Muscle of arm (tissue), 1 donor: ENCODE measurements at regions not wholly inside any gene's neighbourhood (a gene's known extent, or its start where the extent isn't known, plus 50 kb on each side); places are given as distances from the start of the nearest gene placed in this dataset.

Experiments
- DNase-seq: peaks from one replicate; pipeline ENCODE4 v3.0.0-alpha.2; 2013

DNA sequence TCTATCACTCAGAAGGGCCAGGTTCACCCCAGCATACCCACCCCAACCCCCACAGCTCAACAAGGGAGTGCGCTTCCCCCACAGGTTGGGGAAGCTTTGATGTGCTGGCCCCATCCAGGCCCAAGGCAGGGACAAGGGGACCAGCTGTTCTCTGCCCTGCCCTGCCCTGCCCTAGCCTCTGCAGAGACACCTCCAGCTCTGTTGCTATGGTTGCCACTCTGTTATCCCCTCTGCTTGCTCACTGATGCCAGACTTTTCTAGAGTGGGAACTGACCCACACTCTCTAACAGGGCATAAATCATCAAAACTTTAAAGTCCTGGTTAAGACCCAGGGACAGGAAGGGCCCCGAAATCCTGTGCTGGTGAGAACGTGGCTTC lies 50.4 kb upstream of the ENPP7 start:
- no peak for DNase-seq

DNA sequence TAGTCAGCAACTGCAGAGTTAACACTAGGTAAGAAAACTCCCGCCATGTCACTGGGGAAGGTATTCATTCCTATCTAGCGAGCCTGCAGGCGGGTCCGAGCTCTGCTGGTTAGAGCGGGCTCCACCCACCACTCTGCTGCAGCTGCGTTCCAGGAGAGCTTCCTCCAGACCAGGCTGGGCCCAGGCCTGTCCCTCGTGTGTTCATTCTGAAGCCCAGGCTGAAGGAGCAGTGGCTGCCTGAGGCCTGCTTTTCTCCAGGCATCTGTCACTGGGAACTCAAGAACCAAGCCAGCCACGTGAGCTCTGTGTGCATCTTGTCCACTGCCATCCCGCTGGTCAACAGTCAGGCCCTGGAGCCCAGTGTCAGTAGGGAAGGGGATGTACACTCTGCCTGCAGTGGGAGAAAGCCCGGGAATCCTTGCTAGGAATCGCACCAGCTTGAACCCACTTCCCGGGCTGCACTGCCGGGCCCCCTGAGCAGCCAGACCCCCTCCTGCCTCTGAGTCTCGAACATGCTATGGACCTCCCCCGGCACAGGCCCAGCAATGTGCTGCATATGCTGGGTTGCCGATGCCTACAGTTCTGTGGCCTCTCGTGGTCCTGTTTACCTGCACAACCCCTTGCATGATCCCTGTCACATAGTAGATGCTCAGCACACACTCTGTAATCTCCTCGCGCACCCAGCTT lies 51.0 kb upstream of the ENPP7 start:
- DNase-seq: no peak

DNA sequence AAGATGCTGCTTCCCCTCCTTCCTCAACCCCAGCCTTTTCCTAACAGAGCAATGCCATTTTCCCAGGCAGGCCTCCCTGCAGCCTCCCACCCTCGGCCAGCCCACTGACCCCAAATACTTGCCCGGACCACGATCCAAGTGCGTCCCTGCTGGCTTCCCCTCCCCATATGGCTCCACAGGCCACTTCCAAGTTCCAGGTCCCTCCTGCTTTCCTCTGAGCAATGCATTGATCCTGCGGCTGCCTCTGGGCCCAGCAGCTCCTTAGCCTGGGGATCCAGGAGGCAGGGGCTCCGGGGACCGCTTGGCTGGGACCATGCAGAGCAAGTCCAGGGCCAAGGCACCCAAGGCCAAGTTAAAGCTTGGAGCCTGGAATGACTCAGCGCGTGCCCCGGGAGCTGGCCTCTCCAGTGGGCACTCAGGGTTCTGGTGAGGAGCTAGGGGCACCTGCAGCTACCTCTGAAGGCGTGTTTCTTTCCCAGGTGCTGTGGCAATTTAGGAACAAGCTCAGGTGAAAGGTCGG lies 51.9 kb upstream of the ENPP7 start:
- DNase-seq: no peak

DNA sequence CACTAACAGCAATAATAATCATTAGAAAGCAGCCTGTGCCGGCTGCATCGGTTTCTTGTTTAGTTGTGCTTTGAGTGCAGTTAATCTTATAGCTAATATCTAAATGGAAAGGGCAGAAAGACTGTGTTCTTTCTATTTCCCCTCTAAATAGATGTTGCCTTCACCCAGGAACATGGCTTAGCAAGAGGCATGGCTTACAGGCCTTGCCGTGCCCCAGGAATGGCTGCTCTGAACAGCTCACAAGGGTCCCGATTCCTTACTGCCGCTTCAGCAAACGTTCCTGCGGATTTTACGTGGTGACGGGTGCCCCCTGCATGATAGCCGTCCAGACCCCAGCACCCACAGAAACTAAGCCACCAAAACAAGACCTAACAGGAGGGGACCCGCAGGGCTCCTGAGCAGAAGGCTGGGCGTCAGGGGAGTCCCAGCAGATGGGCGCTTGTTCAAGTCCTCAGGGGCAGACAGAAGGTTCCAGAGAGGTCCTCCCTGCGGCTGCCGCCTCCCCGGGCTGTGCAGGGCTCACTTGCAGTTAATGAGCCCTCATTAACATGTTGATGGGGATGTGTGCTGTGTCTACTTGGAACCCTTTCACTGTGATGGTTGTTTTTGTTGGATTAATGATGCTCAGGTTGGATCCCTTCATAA lies 52.5 kb upstream of the ENPP7 start:
- no peak for DNase-seq

DNA sequence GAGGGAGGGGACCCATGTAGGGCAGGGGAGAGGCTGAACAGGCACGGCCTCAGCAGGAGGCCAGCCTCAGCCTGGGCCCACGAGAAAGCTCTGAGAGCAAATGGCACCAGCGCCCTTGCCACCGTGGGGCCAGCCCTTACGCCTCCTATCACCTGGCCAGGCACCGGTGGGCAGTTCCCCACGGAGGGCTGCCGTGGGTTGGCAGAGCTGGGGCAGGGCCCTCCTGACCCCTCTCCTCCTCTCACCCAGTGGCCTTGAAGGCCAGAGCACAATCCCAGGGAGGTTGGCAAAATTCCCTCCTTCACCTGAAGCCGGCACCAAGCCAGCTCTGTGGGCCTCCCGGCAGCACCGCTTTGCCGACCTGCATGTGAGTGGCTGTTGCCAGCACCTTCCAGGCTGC lies 53.1 kb upstream of the ENPP7 start:
- DNase-seq: no peak

DNA sequence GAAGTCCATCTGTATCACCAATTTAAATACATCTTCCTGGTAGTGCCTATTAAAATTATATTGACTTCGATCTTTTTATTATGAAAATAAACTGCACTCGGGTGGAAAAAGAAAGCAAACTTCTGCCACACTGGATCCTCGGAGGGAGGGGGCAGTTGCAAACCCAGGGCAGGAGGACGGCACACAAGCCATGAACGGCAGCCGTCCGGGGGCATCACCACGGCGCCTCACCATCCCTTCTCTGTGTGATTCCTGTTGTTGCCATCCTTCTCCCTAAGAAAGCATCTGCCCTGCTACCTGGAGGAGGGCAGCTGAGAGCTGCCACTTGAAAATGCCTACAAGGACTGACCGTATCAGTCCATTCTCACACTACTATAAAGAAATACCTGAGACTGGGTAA lies 53.9 kb upstream of the ENPP7 start:
- DNase-seq: no peak

DNA sequence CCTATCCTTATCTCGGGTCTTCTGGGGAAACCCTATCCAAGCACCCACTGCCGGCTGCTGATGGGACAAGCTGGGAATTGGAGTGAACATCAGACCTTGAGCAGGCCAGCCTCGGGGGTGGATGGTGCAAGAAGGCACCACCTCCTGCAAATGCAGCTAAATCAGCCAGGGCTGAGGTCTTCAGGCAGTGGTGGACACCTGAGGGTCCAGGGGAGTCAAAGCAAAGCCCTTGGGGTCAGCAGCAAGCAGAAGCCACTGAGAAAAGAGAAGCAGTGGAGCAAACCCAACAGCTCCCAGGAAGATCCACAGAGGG lies 55.4 kb upstream of the ENPP7 start:
- DNase-seq: no peak

DNA sequence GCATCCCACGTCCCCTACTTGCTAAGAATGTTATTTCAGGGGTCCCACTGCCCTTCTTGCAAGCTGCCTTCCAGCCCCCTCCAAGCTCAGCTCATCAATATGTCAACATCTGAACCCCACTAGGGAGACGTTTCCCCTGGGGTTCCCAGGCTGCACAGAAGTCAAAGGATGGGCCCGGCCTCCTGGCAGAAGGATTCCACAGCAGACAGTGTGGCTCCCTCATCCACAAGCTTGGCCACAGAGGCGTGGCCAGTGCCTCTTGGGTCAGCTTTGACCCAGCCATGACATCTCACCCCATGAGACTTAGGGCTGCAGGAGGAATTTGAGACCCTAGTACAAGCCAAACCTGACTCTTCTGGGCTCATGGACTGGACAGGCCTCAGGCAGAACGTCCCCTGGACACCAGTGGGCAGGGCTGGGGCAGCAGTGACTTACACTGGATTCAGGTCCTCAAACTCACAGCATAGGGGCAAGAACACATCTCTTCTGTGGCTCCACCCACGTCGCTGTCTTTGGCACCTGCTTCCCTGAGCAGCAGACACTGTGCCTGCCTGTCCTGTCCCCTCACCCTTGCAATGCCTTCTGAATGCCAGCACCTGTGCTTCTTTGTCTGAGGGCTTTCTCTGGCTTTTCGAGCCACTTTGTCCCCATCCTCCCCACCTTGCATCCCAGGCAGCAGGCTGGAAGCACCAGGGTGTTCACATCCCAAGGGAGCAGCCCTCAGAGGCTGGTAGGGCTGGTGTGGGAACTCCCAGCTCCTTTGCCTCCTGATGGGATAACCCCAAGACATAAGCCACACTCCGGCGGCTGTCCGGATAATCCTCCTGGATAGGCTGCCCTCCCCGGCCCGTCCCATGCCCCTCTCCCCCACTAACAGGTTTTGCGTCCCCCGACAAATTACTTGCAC lies 56.0 kb upstream of the ENPP7 start:
- DNase-seq: no peak

DNA sequence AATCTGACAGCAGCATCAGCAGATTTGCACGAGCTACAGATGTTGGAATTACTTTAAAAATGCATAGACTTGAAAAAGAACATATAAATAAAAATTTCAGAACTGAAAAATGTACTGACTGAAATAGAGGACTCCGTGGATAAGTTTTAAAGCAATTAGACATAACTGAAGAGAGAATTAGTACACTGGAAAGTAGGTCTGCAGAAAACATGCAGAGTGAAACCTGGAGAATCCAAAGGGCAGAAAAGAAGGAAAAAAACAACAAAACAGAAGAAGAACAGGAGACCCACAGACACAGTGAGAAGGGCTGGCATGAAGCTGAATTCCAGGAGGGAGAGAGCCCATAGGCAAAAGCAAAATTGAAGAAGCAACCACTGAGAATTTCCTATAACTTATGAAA lies 57.2 kb upstream of the ENPP7 start:
- DNase-seq: no peak

DNA sequence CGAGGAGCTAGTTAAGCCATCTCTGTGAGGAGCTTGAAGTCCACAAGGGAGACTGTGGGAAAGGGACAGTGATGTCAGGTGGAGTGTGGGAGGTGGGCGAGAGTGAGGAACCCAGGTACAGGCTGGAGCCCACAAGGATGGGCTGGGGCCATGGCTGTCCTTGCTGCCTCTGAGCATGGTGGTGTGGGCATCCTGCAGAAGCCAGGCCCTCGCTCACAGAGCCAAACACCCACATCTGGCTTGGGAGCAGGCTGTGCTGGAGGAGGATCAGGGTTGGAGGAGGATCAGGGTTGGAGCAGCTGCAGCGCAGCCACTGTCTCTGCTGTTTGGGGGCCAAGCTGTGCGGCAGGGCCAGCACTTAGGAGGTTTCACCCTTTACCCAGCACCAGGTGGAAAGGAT lies 58.2 kb upstream of the ENPP7 start:
- DNase-seq: no peak

DNA sequence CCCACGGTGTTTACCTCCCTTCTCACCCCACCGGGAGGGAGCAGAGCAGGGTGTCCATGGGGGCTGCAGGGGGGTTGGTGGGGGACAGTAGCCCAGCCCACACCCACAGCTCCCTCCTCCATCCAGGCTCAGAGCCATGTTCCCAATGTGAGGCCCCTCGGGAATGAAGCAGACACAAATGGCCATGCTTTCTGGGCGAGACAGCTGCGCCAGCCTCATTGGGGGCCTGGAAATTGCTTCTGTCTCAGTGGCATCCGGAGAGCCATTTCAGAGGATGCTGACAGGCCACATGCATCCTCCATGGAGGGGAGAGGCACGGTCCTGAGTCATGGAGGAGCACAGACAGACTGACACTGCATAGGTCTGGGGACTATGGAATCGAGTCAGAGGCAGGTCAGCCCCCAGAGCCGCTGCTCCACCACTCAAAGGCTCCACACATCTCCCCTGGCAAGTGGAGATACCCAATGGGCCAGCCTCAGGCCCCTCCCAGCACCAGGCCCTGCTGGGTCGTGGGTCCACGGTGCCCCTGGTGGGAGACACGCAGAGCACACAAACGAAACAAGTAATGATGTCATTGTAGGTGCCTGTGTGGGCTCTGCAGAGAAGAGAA lies 59.6 kb upstream of the ENPP7 start:
- DNase-seq: no peak

DNA sequence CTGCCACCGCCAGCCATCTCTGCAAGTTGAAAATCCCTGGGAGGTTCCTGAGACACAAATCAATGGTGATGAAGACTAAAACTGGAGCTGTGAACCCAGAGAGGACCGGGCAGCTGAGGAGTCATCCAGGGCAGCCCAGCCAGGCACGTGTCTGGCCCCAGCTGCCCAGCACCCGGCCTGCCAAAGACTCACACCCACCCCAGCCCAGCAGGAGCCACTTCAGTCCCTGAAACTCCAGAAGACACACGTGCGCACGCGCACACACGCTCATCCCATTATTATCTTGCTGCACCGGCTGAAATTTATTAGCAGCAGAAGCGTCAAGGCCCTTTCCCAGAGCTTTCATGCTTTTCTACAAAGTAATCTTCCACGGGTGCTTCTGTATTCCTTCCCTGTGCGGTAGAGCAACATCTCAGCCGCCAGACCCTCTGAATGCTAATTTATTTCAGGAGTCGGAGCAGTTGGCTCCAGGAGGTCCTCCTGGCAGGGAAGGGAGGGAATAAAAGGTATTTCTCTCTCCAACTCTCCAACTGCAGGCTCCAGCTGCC lies 59.8 kb upstream of the RBFOX3 start:
- no peak for DNase-seq

DNA sequence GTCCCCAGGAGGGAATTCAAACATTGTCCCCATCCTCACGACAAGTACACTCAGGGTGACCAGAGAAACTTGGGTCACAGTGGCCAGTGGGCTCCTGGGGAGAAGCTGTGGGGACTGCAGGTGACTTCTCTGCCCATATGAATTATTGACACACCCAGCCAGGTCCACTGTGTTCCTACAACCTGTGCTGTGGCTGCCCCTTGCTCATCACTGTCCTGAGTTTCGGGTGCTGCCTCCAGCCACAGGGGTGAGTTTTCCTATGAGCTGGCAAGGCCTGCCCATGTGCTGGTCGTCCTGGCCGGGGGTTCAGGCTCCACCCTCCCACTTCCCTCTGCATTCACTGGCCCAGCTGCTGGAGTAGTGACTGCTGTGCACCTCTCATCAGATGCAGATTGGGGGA lies 59.0 kb upstream of the RBFOX3 start:
- DNase-seq: no peak

DNA sequence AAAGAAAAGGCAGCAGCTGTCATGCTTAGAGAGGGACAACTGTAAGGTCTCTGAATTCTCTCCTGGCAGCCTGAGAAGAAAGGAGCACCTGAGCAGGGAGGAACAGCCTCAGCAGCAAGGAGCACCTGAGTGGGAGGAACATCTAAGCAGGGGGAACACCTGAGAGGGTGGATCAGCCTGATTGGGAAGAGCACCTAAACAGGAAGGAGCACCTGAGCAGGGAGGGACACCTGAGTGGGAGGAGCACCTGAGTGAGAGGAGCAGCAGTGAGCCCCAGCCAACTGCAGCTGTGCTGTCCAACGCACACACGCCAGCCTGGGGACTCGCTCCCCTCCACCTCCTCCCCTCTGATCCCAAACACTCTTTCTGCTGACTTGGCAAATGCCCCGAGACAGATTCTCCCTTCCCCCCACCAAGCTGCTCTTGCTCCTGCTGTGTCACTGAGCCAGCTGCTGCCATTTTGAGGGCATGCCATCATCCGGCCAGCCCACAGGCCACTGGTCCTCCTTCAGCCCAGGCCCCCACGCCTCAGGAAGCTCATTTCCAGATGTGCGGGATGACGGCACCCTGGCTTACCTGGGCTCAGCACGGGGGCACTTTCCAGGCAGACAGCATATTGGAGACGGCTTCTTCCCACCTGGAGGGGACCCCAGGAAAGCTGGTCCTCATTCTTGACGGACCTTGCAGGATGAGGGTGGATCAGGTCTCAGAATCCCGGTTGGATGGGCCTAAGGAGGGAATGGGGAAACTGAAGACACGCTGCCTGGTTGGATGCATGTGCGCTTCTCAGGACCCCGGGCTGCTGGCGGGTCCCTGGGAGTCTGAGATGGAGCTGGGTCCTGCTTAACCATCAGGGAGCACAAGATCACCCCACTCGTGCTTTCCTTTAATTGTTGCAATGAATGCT lies 57.7 kb upstream of the RBFOX3 start:
- no peak for DNase-seq

DNA sequence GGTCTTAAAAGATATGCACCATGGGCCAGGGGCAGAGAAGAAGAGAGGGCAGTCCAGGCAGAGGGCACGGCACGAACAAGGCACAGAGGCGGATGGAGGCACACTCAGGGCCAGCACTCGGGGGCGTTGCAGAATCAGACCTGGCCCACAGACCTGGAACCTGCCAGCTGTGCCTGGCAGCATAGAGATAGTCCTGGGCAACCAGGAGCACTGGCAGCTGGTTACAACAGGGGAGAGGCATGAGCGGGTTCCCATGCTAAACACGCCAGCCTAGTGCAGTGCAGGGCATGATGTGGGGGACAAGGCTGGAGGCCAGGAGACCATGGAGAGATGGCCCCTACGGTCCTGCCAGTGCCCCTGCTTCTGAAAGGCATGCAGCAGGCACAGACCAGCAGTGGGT lies 56.9 kb upstream of the RBFOX3 start:
- DNase-seq: no peak

DNA sequence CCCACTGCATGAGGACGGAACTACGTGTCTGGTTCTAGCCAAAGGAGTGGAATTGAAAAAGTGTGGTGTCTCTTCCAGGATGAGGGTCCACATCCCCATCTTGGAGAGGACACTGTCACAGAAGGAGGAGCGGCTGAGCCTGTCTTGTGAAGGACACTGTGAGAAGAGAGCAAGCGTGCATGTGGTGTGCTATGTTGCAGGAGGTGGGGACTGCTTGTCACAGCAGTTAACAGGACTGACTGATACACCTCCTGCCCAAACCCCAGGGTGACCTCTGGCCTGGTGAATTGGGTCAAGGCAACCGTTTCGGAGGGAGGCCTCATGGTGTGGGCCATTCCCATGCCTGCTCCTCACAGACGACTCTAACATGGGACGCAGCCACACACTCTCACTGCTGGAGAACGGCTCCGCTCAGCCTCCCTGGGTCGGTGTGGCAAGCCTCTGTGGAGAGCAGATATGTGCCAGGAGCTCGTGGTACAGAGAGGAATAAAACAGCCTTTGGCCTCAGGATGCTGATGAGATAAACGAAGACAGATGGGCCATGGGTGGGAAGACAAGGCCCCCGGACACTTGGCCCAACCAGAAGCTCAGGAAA lies 56.4 kb upstream of the RBFOX3 start:
- no peak for DNase-seq

DNA sequence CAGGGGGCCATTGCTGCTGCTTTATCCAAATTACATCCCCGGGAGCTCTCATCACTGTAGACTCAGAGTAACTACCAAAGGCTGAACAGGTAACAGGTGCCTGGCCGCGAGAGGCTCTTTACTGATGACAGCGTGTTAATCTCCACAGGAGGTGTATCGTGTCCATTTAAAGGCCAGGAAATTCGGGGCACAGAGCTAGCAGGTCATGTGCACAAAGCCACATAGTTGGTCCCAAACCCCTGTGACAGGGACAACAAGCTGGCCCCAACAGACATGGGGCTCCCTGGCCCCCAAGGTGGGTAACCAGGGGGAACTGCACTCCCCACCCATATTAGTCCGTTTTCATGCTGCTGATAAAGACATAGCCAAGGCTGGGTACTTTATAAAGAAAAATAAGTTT lies 55.3 kb upstream of the RBFOX3 start:
- DNase-seq: no peak

DNA sequence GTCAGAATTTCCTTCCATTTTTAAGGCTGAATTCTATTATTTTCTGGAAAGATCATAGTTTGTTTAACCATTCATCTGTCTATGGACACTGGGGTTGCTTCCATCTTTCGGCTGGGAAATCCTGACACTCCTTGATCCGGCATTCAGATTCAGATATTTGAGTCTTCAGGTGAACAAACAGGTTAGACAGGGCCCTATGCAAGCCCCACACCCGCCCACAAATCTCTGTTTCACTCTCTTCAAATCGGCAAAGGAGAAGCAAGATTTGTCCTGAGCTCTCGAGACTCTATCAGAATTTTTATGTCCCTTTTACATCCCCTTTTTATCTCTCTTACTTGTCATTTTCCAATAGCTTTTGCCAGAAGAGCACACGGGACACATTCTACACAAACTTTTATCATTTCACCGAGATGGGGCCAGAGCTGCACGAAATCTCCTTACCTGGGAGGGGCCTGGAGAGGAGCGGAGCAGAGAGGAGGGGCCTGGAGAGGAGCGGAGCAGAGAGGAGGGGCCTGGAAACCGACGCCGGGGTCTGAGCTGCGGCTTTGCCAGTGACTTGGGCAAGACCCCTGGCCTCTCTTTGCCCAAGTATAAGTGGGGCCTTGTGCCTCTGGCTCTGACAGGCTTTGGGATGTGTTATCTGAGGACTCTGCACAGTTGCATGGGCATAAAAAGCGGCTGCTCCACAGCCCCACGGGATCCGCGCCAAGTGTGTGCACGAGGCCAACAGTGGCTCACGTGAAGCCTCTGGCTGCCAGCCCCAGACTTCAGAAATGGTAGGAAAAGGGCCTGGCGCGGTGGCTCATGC lies 54.3 kb upstream of the RBFOX3 start:
- DNase-seq: peak; percentile 57

DNA sequence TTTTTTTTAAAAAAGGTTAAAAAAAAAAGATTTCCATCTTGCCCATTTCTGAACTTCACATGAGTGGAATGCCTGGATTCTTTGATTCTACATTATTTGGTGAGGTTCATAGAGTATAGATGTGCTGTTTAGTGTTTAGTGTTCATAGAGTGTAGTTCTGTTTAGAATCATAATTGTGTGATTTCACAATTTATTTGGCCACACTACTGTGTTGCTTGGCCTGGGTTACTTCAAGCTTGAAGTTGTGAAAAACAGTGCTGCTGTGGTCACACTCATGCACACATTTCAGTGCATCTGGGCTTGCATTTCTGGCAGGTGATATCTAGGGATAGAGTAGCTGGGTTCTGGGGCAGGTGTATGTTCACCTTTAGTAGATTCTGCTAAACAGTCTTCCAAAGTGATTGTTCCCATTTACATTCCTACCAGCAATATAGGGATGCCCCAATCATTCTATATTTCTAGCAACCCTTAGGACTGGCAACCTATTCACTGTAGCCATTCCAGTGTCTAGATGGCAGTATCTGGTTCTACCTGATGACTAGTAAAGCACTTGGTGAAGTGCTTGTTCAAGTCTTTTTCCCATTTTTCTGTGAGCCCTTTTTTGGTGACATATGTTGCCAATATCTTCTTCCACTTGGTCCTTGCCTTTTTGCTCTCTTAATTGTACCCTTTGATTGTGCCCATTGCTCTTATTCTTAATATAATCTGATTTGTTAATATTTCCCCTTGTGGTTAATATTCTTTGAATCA lies 50.6 kb upstream of the RBFOX3 start:
- no peak for DNase-seq
